ENCODE measurements at regions not wholly inside any gene's neighbourhood (a gene's known extent, or its start where the extent isn't known, plus 50 kb on each side); places are given as distances from the start of the nearest gene placed in this dataset.

DNA sequence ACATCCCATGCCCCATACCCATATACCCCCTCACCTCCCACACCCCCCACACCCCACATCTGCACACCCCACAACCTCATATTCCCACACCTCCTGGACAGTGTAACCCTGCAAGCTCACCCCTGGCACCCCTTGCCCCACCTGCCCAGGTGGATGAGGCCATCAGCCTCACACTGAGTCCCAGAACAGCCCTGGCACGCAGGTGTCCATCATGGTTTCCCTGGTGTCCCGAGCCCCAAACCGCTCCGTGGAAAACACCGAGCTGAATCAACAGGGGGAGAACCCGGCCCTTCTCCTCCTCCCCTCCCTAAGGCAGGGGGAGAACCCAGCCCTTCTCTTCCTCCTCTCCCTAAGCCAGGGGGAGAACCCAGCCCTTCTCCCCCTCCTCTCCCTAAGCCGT, 415.6 kb upstream of the SALL3 start:
- FAIRE-seq (no peak), DNase-seq (ENCODE audit: insufficient read length) (no peak)
- TF ChIP-seq TAF1 (IDR thresholded peaks at IDR 0.05; ENCODE audit: borderline replicate concordance, low read depth, low read length), result no peak
- TF ChIP-seq POLR2A (IDR thresholded peaks at IDR 0.05; ENCODE audit: low read depth, low read length), result no peak
- TF ChIP-seq POLR2AphosphoS5 (IDR thresholded peaks at IDR 0.05; ENCODE audit: low read depth, low read length), result no peak

DNA sequence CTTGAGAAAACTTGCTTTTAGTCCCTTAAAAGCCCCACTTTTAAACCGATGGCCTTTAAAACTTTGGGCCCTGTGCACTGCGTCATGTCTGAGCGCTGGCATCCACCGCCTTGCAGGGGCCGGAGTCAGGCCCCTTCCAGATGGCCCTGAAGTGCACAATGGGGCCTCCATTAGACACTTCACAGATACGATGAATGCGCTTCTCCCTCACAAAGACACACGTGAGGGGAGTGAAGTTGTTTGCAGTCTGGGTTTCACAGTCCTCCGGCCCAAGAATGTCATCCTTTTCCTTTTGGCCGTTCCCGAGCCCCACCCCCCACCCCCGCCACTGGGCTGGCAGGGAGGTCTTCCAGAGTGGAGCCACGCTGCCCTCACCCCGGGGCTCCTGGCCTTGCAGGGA, 415.1 kb upstream of the SALL3 start:
- DNase-seq (ENCODE audit: insufficient read length) (no peak), FAIRE-seq (no peak)
- TF ChIP-seq POLR2AphosphoS5 (IDR thresholded peaks at IDR 0.05; ENCODE audit: low read depth, low read length) (no peak), TAF1 (IDR thresholded peaks at IDR 0.05; ENCODE audit: borderline replicate concordance, low read depth, low read length) (no peak), POLR2A (IDR thresholded peaks at IDR 0.05; ENCODE audit: low read depth, low read length) (no peak)

DNA sequence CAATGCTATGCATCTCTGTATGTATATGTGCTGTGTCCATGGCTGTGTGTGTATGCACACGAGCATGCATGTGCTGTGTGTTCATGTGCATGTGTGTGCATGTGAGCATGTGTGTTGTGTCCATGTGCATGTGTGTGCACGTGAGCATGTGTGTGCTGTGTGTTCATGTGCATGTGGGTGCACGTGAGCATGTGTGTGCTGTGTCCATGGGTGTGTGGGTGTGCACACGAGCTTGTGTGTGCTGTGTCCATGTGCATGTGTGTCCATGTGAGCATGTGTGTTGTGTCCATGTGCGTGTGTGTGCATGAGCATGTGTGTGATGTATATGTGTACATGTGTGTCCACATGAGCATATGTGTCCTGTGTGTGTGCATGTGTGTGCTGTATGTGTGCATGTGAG, 414.4 kb upstream of the SALL3 start:
- TF ChIP-seq TAF1 (IDR thresholded peaks at IDR 0.05; ENCODE audit: borderline replicate concordance, low read depth, low read length) (no peak), POLR2A (IDR thresholded peaks at IDR 0.05; ENCODE audit: low read depth, low read length) (no peak), POLR2AphosphoS5 (IDR thresholded peaks at IDR 0.05; ENCODE audit: low read depth, low read length) (no peak)
- no peak for DNase-seq (ENCODE audit: insufficient read length)
- FAIRE-seq, result no peak

DNA sequence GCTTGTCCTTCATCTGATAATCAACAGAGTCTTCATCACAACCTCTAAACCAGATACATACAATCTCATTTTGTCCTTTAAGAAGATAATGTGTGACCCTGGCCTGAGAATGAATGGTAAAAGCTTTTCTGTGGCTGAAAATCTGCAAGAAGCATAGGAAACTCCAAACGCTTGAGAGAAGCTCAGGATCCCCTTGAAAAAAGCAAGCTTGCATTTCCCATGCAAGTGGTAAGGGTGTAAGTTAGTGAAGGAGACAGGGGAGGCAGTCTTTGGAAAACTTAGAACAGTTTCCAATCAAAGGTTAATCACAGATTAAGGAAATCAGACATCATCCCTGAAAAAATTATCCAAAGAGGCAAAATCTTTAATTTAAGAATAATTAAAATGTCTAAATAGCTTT, 413.6 kb upstream of the SALL3 start:
- no peak for FAIRE-seq
- no peak for TF ChIP-seq TAF1 (IDR thresholded peaks at IDR 0.05; ENCODE audit: borderline replicate concordance, low read depth, low read length)
- no peak for TF ChIP-seq POLR2A (IDR thresholded peaks at IDR 0.05; ENCODE audit: low read depth, low read length)
- TF ChIP-seq POLR2AphosphoS5 (IDR thresholded peaks at IDR 0.05; ENCODE audit: low read depth, low read length), result no peak
- no peak for DNase-seq (ENCODE audit: insufficient read length)

DNA sequence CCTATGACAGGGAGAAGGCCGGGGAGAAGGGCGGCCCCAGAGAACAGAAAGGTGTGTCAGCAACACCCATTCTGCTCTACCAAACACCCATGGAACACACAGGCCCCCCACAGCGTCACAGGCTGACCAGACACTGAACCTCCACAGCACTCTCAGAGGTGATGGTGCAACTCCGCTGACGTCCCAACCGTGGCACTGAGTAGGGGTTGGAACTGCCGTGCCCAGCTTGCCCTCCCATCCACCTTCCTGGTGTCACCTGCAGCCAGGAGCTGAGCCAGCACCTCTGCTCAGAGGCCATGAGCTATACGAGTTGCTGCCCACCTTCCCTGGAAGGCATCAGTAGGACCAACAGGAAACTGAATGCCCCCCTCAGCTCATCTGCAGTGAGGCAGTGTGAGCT, 412.9 kb upstream of the SALL3 start:
- TF ChIP-seq TAF1 (IDR thresholded peaks at IDR 0.05; ENCODE audit: borderline replicate concordance, low read depth, low read length) (no peak), POLR2AphosphoS5 (IDR thresholded peaks at IDR 0.05; ENCODE audit: low read depth, low read length) (no peak)
- DNase-seq (ENCODE audit: insufficient read length), result no peak
- no peak for FAIRE-seq

DNA sequence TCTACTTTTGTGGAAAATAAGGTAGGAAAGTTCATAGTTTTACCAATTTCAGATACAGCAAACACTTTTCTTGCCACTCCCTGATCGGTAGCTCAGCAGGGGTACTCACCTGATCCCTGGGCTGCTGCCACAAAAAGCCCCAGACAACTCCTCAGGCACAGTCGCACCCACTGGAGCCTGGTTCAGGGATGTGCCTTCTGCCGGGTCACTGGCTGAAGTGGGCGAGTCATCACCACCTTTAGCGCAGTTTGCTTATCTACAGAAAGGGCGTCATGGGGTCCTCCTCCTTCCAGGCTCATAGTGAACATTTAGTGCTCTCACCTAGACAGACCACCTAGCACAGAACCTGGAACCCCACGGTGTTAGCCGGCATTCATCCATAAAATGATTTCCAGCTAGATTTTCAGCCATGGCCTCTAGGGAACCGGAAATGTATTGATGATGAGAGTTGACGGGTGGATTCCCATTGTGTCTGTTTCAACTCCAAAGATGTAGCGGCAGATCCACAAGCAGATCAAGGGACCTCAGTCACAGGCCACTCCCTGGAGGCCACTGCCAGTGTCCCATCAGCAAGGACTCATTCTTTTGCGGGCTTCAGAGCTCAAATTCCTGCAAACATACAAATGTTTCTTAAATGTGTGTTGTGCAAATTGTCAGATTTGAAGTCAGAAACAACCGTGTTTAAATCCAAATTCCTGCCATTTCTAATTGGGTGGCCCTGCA, 408.4 kb upstream of the SALL3 start:
- TF ChIP-seq TAF1 (IDR thresholded peaks at IDR 0.05; ENCODE audit: borderline replicate concordance, low read depth, low read length) (no peak), POLR2AphosphoS5 (IDR thresholded peaks at IDR 0.05; ENCODE audit: low read depth, low read length) (no peak), POLR2A (IDR thresholded peaks at IDR 0.05; ENCODE audit: low read depth, low read length) (no peak)
- no peak for DNase-seq (ENCODE audit: insufficient read length)
- no peak for FAIRE-seq

DNA sequence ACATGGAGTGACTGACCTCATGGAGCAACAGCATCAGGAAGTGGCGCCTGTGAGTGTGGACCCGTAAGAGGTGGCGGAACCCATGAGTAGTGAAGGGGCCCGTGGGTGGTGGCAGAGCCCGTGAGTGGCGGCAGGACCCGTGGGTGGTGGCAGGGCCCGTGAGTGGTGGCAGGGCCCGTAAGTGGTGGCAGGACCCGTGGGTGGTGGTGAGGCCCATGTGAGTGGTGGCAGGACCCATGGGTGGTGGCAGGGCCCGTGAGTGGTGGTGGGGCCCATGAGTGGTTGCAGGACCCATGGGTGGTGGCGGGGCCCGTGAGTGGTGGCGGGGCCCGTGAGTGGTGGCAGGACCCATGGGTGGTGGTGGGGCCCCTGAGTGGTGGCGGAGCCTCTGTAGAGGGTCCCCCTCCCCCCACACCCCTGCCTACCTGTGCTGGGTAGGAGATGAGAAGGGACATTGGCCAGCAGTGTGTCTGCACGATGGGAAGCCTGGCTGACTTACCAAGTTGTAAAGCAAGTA, 407.7 kb upstream of the SALL3 start:
- FAIRE-seq (no peak), DNase-seq (ENCODE audit: insufficient read length) (no peak)
- TF ChIP-seq TAF1 (IDR thresholded peaks at IDR 0.05; ENCODE audit: borderline replicate concordance, low read depth, low read length), result no peak
- TF ChIP-seq POLR2A (IDR thresholded peaks at IDR 0.05; ENCODE audit: low read depth, low read length), result no peak

DNA sequence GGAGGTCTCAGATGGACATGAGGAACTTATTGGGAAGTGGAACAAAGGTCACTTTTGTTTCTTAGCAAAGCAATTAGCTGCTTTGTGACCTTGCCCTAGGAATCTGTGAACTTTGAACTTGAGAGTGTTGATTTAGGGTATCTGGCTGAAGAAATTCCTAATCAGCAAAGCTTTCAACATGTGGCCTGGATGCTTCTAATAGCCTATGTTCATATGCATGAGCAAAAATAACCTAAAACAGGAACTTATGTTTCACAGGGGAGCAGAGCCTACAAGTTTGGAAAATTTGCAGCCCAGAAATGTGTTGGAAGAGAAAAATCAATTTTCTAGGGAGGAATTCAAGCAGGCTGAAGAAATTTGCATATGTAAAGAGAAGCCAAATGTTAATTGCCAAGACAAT, 405.8 kb upstream of the SALL3 start:
- no peak for TF ChIP-seq TAF1 (IDR thresholded peaks at IDR 0.05; ENCODE audit: borderline replicate concordance, low read depth, low read length)
- TF ChIP-seq POLR2AphosphoS5 (IDR thresholded peaks at IDR 0.05; ENCODE audit: low read depth, low read length), result no peak
- TF ChIP-seq POLR2A (IDR thresholded peaks at IDR 0.05; ENCODE audit: low read depth, low read length), result no peak
- DNase-seq (ENCODE audit: insufficient read length) (no peak), FAIRE-seq (no peak)

DNA sequence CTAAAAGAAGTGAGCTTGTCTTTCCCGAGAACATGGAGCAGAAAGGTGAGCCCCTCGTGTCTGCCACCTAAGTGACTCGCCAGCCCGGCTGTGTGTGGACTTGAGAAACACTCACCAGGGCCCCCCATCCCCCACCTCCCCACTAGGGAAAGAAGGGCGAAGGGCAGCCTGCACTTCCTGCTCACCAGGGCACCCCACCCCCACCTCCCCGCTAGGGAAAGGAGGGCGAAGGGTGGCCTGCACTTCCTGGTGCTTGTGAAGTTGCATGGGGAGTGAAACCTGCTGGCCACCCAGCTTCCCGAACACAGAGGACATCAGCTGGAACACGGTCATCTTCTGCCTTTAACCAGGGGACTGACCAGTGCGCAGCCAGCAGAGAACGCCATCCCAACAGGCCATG, 402.7 kb upstream of the SALL3 start:
- FAIRE-seq, result no peak
- TF ChIP-seq TAF1 (IDR thresholded peaks at IDR 0.05; ENCODE audit: borderline replicate concordance, low read depth, low read length) (no peak), POLR2AphosphoS5 (IDR thresholded peaks at IDR 0.05; ENCODE audit: low read depth, low read length) (no peak), POLR2A (IDR thresholded peaks at IDR 0.05; ENCODE audit: low read depth, low read length) (no peak)

DNA sequence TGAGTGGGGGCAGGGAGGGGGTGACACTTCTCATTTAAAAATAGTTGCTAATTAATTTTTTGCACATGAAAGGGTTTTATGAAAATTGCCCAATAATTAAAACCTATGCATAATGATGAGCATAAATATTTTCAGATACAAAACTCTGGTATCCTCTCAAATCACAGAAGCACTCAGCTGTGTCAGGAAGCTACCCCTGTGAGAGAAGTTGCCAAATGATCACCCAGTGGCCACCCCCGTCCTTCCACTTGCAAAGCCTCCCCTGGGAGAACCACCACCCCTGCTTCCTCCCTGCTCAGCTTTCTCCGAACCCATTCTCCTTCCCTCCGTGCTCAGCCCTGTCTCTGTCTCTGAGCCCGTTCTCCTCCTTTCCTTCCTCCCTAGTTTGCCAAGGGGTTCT, 400.2 kb upstream of the SALL3 start:
- no peak for TF ChIP-seq POLR2AphosphoS5 (IDR thresholded peaks at IDR 0.05; ENCODE audit: low read depth, low read length)
- FAIRE-seq, result no peak
- no peak for DNase-seq (ENCODE audit: insufficient read length)

More for the DNA sequence above, 402.7 kb upstream of the SALL3 start:
- no peak for DNase-seq (ENCODE audit: insufficient read length)

DNA sequence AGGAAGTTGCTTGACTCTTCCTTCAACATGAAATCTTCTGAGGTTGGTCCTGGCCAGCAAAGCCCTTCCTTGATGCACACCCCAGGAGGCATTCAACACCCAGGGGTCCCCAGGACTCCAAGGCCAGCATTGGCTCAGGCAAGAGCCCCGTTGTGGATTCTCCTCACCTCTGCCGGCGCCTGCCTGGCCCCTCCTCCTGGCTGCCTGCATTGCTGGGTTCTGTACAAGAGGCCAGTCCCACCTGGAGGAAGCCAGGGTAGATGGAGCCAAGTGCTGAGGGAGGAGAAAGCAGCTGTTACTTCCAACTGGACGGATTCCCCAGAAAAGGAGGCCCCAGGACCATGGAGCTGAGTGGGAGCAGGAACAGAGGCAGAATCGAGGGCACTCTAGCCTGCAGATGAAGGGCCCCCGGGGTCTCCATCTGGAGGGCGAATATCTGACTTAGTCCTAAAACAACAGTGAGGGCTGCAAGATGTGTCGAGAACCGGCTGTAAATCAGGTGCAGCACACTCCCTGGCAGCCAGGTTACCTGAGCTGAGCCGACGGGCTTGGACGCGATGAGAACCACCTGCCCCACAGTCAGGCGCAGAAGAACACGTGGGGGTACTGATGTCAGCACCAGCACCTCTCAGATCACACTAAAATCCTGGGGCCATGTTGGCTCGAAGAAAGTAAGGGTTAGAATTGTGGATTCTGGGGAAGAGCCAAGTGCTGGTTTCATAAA, 399.6 kb upstream of the SALL3 start:
- no peak for FAIRE-seq
- TF ChIP-seq POLR2AphosphoS5 (IDR thresholded peaks at IDR 0.05; ENCODE audit: low read depth, low read length), result no peak
- TF ChIP-seq POLR2A (IDR thresholded peaks at IDR 0.05; ENCODE audit: low read depth, low read length), result no peak
- DNase-seq (ENCODE audit: insufficient read length), result no peak

DNA sequence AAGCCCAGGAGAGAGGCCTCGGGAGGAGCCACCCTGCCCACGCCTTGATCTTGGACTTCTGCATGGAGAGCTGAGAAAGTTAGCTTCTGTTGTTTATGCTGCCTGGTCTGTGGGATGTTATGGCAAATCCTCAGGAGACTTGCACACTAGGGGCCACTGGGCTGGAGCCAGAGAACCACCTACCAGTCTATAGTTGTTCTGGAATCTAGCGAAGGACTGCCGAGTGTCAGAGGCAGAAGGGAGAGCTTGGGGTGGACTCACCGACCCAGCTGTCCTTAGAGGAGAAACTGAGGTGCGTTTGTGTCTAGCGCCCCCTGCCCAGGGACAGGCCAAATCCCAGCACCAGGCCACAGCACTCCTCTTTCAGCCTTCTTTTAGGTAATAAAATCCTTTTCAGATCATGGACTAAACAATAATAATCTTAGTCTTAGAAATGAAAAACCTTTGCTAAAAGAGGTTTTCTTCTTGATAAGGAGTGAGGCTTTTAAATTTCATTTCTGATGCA, 398.7 kb upstream of the SALL3 start:
- no peak for TF ChIP-seq POLR2AphosphoS5 (IDR thresholded peaks at IDR 0.05; ENCODE audit: low read depth, low read length)
- FAIRE-seq (no peak), DNase-seq (ENCODE audit: insufficient read length) (no peak)

All from GM12892 (cell line).